SIG-M5 treated with dmso at 0.1 percent for 504 hours (cell line): ENCODE measurements at regions not wholly inside any gene's neighbourhood (a gene's known extent, or its start where the extent isn't known, plus 50 kb on each side); places are given as distances from the start of the nearest gene placed in this dataset.

Experiments used
- DNase-seq: peaks from one replicate; lab custom pipeline; 2025; ENCODE audit not compliant: unreplicated experiment; lab: John Stamatoyannopoulos, UW

DNA sequence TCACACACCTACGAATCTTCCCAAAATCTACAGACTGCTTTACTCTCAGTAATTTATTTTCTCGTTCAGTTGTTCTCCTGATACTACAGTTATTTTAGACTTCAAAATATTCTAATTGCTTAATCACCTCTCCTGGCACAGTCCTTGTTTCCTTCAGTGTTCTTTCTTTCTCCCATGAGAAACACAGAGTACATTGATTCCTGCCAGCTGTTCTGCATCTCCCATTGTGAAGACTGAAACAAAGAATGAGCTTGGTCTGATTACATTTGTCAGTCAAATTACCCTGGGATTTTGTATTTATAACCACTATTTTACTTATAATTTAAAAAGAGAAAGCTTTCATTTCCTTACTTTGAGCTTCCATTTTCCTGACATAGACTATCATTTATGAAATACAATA lies 63.9 kb upstream of the TANK start:
- no peak for DNase-seq

DNA sequence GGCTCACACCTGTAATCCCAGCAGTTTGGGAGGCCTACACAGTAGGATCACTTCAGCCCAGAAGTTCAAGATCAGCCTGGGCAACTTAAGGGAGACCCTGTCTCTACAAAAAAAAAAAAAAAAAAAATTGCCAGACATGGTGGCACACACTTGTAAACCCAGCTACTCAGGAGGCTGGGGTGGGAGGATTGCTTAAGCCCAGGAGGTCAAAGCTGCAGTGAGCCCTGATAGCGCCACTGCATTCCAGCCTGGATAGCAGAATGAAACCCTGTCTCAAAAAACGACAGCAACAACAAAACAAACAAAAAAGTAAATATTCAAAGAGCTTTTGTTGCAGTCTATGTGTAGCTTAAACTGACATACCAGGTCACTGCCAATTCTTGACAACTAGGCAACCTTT lies 63.1 kb upstream of the TANK start:
- no peak for DNase-seq

DNA sequence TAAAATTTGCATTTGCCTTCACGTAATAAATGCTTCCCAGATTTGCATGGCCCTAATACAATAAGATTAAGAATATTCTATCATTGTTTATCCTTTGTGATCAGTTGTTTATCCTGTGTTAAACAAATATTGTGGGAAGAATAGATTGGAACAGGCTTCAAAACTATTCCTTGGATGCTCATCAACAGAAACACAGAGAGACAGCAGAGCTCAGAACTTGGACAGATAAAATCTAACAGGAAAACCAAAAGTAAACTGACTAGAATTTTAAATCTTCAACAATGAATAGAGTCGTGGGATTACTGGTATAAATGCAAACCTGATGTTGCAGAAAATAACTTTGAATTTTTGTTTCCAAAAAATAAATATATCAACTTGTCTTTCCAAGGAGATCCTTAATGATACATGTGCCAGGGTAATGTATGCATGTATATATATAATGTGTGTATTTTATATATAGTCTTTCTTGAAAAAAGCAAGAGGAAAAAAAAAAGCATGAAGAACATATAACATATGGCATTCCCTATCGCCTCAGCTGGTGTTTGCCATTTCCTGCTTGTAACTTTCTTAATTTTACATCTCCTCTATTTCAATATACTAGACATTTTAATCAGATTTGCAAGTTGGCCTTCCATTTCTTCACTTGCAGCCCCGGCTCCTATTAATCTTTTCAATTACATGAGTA lies 59.9 kb upstream of the TANK start:
- DNase-seq = no peak

DNA sequence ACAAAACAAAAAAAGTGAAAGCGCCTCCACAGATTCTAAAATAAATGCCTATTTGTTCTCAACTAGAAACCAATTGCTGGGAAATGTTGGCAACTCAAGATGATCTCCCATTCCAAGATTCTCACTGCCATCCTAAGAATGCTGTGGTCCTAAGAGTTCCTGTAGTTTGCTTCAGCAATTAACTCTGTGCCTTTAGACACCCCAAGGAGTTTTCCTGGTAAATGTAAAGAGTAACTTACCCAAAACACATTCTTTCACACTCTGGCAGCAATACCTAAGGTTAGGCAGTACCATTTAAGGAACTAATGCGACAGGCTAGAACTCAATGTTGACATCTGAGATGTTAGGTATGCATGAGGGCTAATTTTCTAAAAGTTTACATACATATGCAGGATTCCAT lies 58.8 kb upstream of the TANK start:
- DNase-seq = no peak

DNA sequence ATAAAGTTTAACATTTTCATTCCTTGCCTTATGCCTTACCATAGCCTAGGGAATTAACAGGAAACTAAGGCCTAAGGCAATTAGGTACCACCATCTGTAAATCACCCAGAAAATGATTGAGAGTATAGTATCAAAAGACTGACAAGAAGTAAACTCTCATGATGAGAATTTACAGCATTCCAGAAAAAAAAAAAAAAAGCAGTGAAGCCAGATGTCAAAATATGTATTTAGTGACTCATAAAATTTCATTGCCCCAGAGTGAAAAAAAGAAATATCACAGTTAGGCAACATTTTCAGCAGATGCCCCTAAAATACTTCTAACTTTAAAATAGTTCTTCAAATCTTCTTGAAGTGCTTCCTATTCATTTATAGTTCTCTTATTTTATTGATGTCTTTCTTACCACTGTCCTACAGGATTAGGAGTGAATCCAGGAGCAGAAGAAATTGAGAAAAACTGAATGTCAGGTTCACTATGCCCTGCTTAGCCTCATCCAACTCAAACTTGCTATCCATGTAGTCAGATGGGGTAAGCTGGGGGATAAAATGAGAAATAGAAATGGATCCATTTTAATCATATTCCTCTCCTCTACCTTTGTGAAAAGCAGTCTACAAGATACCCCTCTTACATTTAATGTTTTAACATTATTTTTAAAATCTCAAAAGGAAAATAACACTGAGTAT lies 57.3 kb upstream of the TANK start:
- DNase-seq = peak; percentile 44

DNA sequence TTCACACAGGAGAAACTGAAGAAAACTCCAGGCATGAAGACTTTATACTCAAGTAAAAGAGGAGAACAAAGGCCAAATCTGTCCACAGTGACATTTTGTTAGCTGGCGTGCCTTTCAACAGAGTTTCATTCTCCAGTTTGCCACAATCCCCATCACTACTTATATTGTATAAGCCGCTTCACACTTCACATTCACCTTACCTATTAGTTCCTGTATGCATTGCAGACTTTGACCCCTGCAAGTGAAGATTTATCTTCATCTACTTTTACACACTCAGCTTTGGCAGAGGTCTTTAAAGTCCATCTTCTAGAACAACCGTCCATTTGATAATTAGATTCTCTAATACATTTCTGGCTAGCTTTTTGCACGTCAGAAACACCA lies 56.8 kb upstream of the TANK start:
- DNase-seq = no peak

DNA sequence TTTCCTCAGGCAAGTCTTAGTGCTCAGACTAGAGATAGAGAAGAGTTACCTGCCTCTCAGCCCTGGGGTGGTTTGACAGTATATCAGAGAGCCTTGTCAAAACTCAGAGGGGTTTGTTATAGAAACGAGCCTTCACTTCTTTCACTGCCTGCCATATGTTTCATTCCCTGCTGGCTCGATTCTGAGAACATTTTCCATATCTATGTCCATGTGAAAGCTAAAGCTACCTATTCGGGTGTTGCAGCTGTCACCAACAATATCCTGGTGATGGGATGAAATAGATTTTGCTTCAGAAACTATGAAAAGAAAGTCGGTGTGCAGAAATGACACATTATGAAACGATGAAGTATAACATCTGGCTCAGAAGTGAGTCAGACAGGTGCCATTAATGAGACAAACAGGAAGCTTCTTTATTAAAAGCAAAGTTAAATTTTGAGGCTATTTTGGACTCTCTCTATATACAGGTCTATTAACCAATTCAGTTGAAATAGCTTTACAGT lies 56.1 kb upstream of the TANK start:
- no peak for DNase-seq

DNA sequence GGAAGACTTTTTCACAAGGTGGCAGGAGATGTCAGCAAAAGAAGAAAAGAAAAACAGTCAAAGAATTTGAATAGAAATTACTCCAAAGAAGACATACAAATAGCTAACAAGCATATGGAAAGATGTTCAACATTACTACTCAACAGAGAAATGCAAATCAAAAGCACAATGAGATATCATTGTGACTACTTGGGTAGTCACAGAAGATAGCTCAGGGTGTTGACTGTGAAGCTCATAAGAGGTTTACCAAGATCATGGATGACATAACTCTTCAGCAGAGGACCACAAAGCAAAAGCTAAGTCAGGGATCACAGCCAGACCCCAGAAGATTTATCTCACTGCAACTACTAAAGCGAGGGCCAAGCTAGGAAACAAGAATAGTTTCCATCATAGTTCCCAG lies 53.0 kb upstream of the TANK start:
- no peak for DNase-seq
